AG04449 (cell line): ENCODE measurements at regions not wholly inside any gene's neighbourhood (a gene's known extent, or its start where the extent isn't known, plus 50 kb on each side); places are given as distances from the start of the nearest gene placed in this dataset.

Experiments used
- CTCF ChIA-PET: fragments of 350-600 bp; formaldehyde crosslinking; extraction: SDS; loops from one replicate; lab custom pipeline; 2021; ENCODE audit warnings: antibody characterized with exemption; lab: Yijun Ruan, JAX
- POLR2A ChIA-PET: fragments of 400-600, 350-600 bp; formaldehyde crosslinking; extraction: SDS; loops from one replicate; lab custom pipeline; 2020; ENCODE audit warnings: antibody characterized with exemption, inconsistent platforms; lab: Yijun Ruan, JAX
- DNase-seq: peaks from one replicate; pipeline ENCODE4 v3.0.0-alpha.2; 2010; ENCODE audit warnings: low read depth, low spot score
- H3K4me3 ChIP-seq: 2 replicates; pipeline ENCODE4 v1.5.1; 2011; ENCODE audit warnings: low read depth, mild to moderate bottlenecking, control low read depth, low read length
- CTCF ChIP-seq: IDR thresholded peaks from one replicate; pipeline ENCODE4 v1.5.1; 2011; ENCODE audit warnings: mild to moderate bottlenecking, moderate library complexity, low read length, control low read depth, inconsistent platforms; ENCODE audit not compliant: insufficient read depth; ENCODE audit errors: missing control alignments

DNA sequence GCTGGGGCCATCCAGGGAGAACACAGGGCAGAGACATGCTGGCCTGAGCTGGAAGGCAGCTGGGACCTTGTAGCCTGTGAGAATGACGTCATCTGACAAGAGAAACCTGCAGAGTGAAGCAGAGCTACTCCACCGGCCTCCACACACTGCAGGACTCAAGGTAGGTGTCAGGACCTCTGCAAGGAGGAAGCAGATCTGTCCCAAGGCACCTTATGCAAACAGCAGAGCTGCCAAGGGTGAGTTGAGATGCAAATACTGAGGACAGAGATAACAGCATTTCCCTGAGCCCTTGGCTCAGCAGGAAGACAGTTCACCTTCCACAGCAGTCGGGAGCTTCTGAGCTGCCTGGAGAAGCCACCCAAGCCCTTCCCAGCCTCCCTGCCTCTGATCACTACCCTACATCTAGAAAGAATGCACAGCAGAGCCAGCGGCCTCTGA is 51.9 kb upstream of the IGSF9B start:
- H3K4me3 ChIP-seq = no peak overlapping the region
- ChIA-PET POLR2A (no interaction called here), CTCF (no interaction called here)
- no peak for TF ChIP-seq CTCF
- no peak for DNase-seq

DNA sequence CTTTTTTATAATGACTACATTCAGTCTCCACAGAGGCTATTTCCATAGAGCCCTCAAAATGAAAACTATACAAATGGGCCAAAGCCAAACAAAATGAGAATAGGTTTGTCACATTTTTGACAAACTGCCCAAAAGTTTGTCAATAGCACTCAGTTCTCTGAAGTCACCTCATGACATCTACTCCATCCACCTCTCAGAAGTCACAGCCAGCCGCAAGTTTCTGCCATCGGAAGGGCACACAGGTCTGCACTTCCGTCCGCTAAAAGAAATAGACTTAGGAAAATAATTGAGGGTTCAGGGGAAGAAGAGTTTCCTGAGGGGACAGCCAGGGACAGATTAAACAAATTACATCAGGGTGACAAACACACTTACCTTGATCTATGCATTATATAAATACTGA is 55.4 kb upstream of the JAM3 start:
- ChIA-PET POLR2A (no interaction called here), CTCF (no interaction called here)
- DNase-seq = no peak
- TF ChIP-seq CTCF = no peak
- no peak overlapping the region for H3K4me3 ChIP-seq

DNA sequence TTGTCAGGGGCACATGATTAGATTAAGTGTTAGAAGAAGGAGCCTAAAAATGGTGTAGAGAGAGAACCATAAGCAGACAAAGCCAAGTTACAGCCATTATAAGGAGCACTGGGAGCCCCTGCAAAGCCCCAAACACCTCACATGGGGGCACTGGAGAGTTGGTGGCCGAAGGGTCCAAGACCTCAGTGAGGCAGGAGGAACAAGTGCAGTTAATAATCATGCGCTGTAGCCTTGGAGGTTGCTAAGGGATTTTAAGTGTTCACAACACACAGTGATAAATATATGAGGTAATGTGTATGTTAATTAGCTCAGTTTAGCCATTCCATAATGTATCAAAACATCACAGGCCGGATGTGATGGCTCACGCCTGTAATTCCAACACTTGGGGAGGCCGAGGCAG is 54.4 kb upstream of the JAM3 start:
- no peak overlapping the region for H3K4me3 ChIP-seq
- TF ChIP-seq CTCF = no peak
- DNase-seq = no peak
- POLR2A ChIA-PET = no interaction called here
- CTCF ChIA-PET = no interaction called here

DNA sequence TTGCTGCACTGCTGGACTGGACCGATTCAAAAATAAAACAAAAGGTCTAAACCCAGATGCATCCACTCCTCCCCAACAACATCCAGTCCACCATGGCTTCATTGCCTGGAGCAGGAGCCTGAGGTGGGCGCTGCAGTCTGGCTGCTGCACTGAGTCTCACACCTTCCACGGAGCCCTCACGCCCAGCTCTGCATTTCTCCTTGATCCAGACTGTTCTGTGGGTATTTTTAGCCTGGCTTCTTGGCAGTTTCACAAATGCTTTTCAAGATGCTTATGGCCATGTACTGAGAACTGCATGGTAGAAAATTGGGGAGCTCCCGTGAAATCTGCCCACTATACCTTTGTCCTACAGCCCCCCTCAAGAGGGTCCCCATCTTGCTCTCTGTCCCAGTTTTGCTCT is 53.3 kb upstream of the JAM3 start:
- no peak for TF ChIP-seq CTCF
- CTCF ChIA-PET = no interaction called here
- H3K4me3 ChIP-seq = no peak overlapping the region
- DNase-seq = no peak
- POLR2A ChIA-PET = no interaction called here

GRCh38 chr11:134017511-134018430 is 51.1 kb upstream of the JAM3 start:
- DNase-seq = no peak
- CTCF ChIA-PET = interaction anchor here (2.3 kb wide), 1 partner anchor 122 kb away, joined by 6 read pairs; no protein-coding TSS in a partner anchor
- no peak overlapping the region for H3K4me3 ChIP-seq
- no peak for TF ChIP-seq CTCF
- POLR2A ChIA-PET = no interaction called here
